ENCODE measurements at regions not wholly inside any gene's neighbourhood (a gene's known extent, or its start where the extent isn't known, plus 50 kb on each side); places are given as distances from the start of the nearest gene placed in this dataset.

DNA sequence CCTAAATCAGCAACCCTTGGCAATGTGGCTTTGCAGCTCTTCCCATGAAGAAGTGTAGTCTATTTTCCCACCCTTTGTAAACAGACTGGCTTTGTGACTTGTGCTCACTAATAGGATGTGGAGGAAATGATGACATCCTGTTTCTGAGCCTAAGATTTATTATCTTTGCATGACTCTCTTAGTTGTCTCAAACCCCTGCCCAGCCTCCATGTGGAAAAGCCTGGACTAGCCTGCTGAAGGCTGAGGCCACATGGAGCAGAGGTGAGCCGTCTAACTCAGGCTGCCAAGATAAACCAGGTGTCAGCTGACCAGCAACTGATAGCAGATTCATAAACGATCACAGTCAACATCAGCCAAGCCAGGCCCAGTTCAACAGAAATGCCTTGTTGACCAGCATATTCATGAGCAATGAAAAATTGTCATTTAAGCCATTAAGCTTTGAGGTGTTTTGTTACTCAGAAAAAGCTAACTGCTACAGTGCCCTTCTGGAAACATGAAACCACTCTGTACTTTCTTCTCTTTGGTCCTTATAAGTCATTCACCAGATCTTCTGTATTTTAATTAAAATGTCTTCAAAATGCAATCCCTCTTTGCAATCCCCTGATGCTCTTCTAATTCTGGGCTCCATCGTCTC, 586.3 kb upstream of the ANKRD30A start:
- Histone ChIP-seq H3K9me3 (ENCODE audit: insufficient read depth in 2 of 2, low read depth in 1 of 2, low read length in 1 of 2) (no peaks in the 10 kb centered on the region), H4K91ac (replicated peaks; ENCODE audit: insufficient read length, low read length) (no peak overlapping the region), H4K20me1 (replicated peaks in 1 of 2; ENCODE audit: control insufficient read depth in 1 of 2, insufficient read depth in 2 of 2, low read length in 2 of 2) (no peaks in the 10 kb centered on the region), H4K5ac (ENCODE audit: insufficient read length, low read depth, low read length) (no peak overlapping the region), H3K23me2 (ENCODE audit: low read depth, low read length) (no peaks in the 10 kb centered on the region), H4K8ac (ENCODE audit: extremely low read depth, insufficient read depth, low read length) (no peak overlapping the region), H2AFZ (ENCODE audit: low read length) (peak overlapping the region; percentile 61; the same call in 1 of the 2 replicates), H2BK15ac (ENCODE audit: low read length) (no peak overlapping the region), H3K27ac (ENCODE audit: low read depth, low read length) (no peak overlapping the region), H3K14ac (ENCODE audit: insufficient read length) (no peak overlapping the region), H3K23ac (ENCODE audit: insufficient read length) (no peak overlapping the region), H3K4ac (replicated peaks; ENCODE audit: insufficient read length, low read depth, low read length) (no peak overlapping the region), H2BK120ac (replicated peaks; ENCODE audit: low read depth, low read length) (no peak overlapping the region), H3K18ac (ENCODE audit: extremely low read depth, low read length) (no peak overlapping the region), H2BK12ac (ENCODE audit: low read depth, low read length) (no peak overlapping the region), H3K4me1 (replicated peaks in 1 of 4; ENCODE audit: control insufficient read depth in 3 of 4, insufficient read depth in 4 of 4, low read length in 3 of 4) (no peaks in the 10 kb centered on the region), H2BK5ac (ENCODE audit: low read depth, low read length) (no peak overlapping the region), H3K27me3 (replicated peaks in 1 of 4; ENCODE audit: control insufficient read depth in 3 of 4, extremely low read depth in 1 of 4, insufficient read depth in 3 of 4, low read length in 3 of 4) (no peaks in the 10 kb centered on the region), H2AK5ac (ENCODE audit: low read depth, low read length) (no peak overlapping the region), H3K79me1 (ENCODE audit: low read depth, low read length) (no peaks in the 10 kb centered on the region), H3K9ac (replicated peaks in 1 of 4; ENCODE audit: extremely low read depth in 1 of 4, low read depth in 3 of 4, low read length in 3 of 4) (no peak overlapping the region), H3K56ac (replicated peaks; ENCODE audit: insufficient read length, low read depth, low read length) (no peak overlapping the region), H3K79me2 (ENCODE audit: control insufficient read depth in 1 of 2, insufficient read depth in 2 of 2, low read length in 2 of 2) (no peaks in the 10 kb centered on the region), H3K4me2 (ENCODE audit: insufficient read depth in 1 of 2, low read depth in 2 of 2, low read length in 2 of 2) (no peak overlapping the region), H2BK20ac (ENCODE audit: low read length) (no peak overlapping the region), H3K36me3 (ENCODE audit: control insufficient read depth in 2 of 4, insufficient read depth in 4 of 4, low read length in 3 of 4) (no peaks in the 10 kb centered on the region), H3K4me3 (ENCODE audit: extremely low read depth in 1 of 4, insufficient read depth in 2 of 4, low read depth in 3 of 4, low read length in 4 of 4) (no peak overlapping the region)
- WGBS, 2 experiments (ENCODE audit: extremely low coverage in 1 of 2, insufficient coverage in 1 of 2, insufficient read length in 1 of 2, insufficient replicate concordance in 2 of 2, low coverage in 1 of 2, low lambda C conversion rate in 2 of 2, missing lambda C conversion rate in 1 of 2), result 88% methylated on average over 3 of the region's 3 CpGs; no CpG with 5 or more reads in 1 of the 2 experiments
- ChIA-PET POLR2A (ENCODE audit: partially characterized antibody) (no interaction called here), CTCF (ENCODE audit: partially characterized antibody) (no interaction called here)
- no peak for FAIRE-seq
- DNase-seq (ENCODE audit: low read depth in 1 of 2, low spot score in 2 of 2), result no peak
- no peak for TF ChIP-seq TAF7 (optimal IDR thresholded peaks at IDR 0.05; ENCODE audit: borderline replicate concordance, low read depth, low read length)
- no peak for TF ChIP-seq PHF8 (conservative IDR thresholded peaks at IDR 0.05; ENCODE audit: low read depth, low read length)
- TF ChIP-seq TCF12 (IDR thresholded peaks at IDR 0.05; ENCODE audit: low read depth, low read length), result no peak
- TF ChIP-seq EZH2 (IDR thresholded peaks at IDR 0.05; ENCODE audit: low read depth, low read length, severe bottlenecking), result no peak
- TF ChIP-seq KDM5A (IDR thresholded peaks at IDR 0.05; ENCODE audit: low read length), result no peak
- TF ChIP-seq SUZ12 (IDR thresholded peaks at IDR 0.05; ENCODE audit: low read length), result no peak
- no peak for TF ChIP-seq CTBP2 (IDR thresholded peaks at IDR 0.05; ENCODE audit: borderline replicate concordance, insufficient read depth, insufficient read length, low read length)
- no peak for TF ChIP-seq NRF1 (IDR thresholded peaks at IDR 0.05; ENCODE audit: low read depth, low read length)
- no peak for TF ChIP-seq SRF (IDR thresholded peaks at IDR 0.05; ENCODE audit: low read depth, low read length)
- TF ChIP-seq CREB1 (IDR thresholded peaks at IDR 0.05), result no peak
- no peak for TF ChIP-seq JUN (IDR thresholded peaks at IDR 0.05; ENCODE audit: low read depth, low read length)
- no peak for TF ChIP-seq SAP30 (IDR thresholded peaks at IDR 0.05; ENCODE audit: insufficient read depth, insufficient replicate concordance, low read length)
- TF ChIP-seq, protein P1, sequence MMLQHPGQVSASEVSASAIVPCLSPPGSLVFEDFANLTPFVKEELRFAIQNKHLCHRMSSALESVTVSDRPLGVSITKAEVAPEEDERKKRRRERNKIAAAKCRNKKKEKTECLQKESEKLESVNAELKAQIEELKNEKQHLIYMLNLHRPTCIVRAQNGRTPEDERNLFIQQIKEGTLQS (IDR thresholded peaks at IDR 0.05; ENCODE audit: insufficient read depth, low read depth, low read length), result no peak
- TF ChIP-seq POLR2AphosphoS5 (IDR thresholded peaks at IDR 0.05; ENCODE audit: low read depth, low read length), result no peak
